SU-DHL-6 (cell line): ENCODE measurements at regions not wholly inside any gene's neighbourhood (a gene's known extent, or its start where the extent isn't known, plus 50 kb on each side); places are given as distances from the start of the nearest gene placed in this dataset.

Source experiments
- H2AFZ ChIP-seq: fragments of 200-600 bp; sonication (generic); 2 replicates; pipeline ENCODE4 v1.6.1; 2014; ENCODE audit warnings: low read depth, mild to moderate bottlenecking, moderate library complexity, mixed read lengths, antibody characterized with exemption, low read length; ENCODE audit not compliant: severe bottlenecking
- H3F3A ChIP-seq: fragments of 200-600 bp; shearing (Covaris generic); 2 replicates; pipeline ENCODE4 v1.6.0; 2016; ENCODE audit warnings: antibody characterized with exemption, mild to moderate bottlenecking; ENCODE audit not compliant: insufficient read depth
- H3K27ac ChIP-seq: fragments of 200-600 bp; sonication (generic); 2 replicates; pipeline ENCODE4 v1.5.1; 2016; ENCODE audit warnings: low read depth, mild to moderate bottlenecking, low read length, moderate library complexity, mixed read lengths
- H3K27me3 ChIP-seq: fragments of 200-600 bp; sonication (generic), shearing (Covaris generic); 2 replicates; pipeline ENCODE4 v1.6.0; 2014; ENCODE audit warnings: mild to moderate bottlenecking, low read length
- H3K36me3 ChIP-seq: fragments of 200-600 bp; sonication (generic); 2 replicates; pipeline ENCODE4 v1.6.1; 2014; ENCODE audit warnings: mild to moderate bottlenecking, low read length, mixed read lengths
- H3K4me2 ChIP-seq: fragments of 300-600, 200-600 bp; shearing (Covaris generic), sonication (generic); 2 replicates; pipeline ENCODE4 v1.6.0; 2014; ENCODE audit warnings: low read length, low read depth, mild to moderate bottlenecking; ENCODE audit not compliant: poor library complexity, severe bottlenecking
- H3K4me3 ChIP-seq: fragments of 200-600 bp; sonication (generic); 2 replicates; pipeline ENCODE4 v1.5.1; 2014; ENCODE audit warnings: antibody characterized with exemption, low read length, mild to moderate bottlenecking, mixed read lengths; ENCODE audit not compliant: insufficient read depth, poor library complexity, severe bottlenecking
- H3K79me2 ChIP-seq: fragments of 200-600 bp; sonication (generic); 2 replicates; pipeline ENCODE4 v1.6.1; 2014; ENCODE audit warnings: mild to moderate bottlenecking, low read length, moderate library complexity; ENCODE audit not compliant: insufficient read depth
- H3K9ac ChIP-seq: fragments of 200-600 bp; sonication (generic); 2 replicates; pipeline ENCODE4 v1.7.0; 2014; ENCODE audit warnings: mild to moderate bottlenecking, low read length
- H3K9me2 ChIP-seq: fragments of 200-600 bp; sonication (generic); replicated peaks from 2 replicates; pipeline ENCODE4 v1.6.1; 2014; ENCODE audit warnings: low read length; ENCODE audit not compliant: insufficient read depth
- H3K9me3 ChIP-seq: fragments of 200-600 bp; sonication (generic); 2 replicates; pipeline ENCODE4 v1.6.1; 2014; ENCODE audit warnings: low read length, mixed read lengths; ENCODE audit not compliant: insufficient read depth
- H4K20me1 ChIP-seq: fragments of 200-600 bp; sonication (generic); 2 replicates; pipeline ENCODE4 v1.6.1; 2014; ENCODE audit warnings: low read depth, mild to moderate bottlenecking, antibody characterized with exemption, low read length, moderate library complexity, mixed read lengths
- CTCF ChIP-seq: fragments of 200-600 bp; sonication (generic); IDR thresholded peaks from one replicate; pipeline ENCODE4 v1.5.1; 2017; ENCODE audit warnings: antibody characterized with exemption, mild to moderate bottlenecking, low read length, moderate library complexity; ENCODE audit not compliant: insufficient read depth, poor library complexity, severe bottlenecking
- EZH2phosphoT487 ChIP-seq: fragments of 200-600 bp; sonication (generic), shearing (Covaris generic); conservative IDR thresholded peaks from 2 replicates; pipeline ENCODE4 v1.6.1; 2018; ENCODE audit warnings: mild to moderate bottlenecking, antibody characterized with exemption, low read length, moderate library complexity, mixed read lengths

- no peaks in the 10 kb centered on the region for H3K79me2 ChIP-seq
- H3K4me2 ChIP-seq, result no peak overlapping the region
- H3K27me3 ChIP-seq, result no peaks in the 10 kb centered on the region
- no peak overlapping the region for H3K4me3 ChIP-seq
- H3K27ac ChIP-seq, result no peak overlapping the region
- H3K9ac ChIP-seq, result no peak overlapping the region
- H3K9me2 ChIP-seq, result no peaks in the 10 kb centered on the region
- no peaks in the 10 kb centered on the region for H3F3A ChIP-seq
- H3K9me3 ChIP-seq, result no peaks in the 10 kb centered on the region
- TF ChIP-seq EZH2phosphoT487, result no peak
- TF ChIP-seq CTCF, result no peak
- no peak overlapping the region for H2AFZ ChIP-seq
- H4K20me1 ChIP-seq, result no peaks in the 10 kb centered on the region
- H3K36me3 ChIP-seq, result no peaks in the 10 kb centered on the region
Observed at GRCh38 chr13:85544756-85545155, 254.5 kb downstream of the SLITRK6 start.

- Histone ChIP-seq H3K9ac (no peak overlapping the region), H2AFZ (no peak overlapping the region), H4K20me1 (no peaks in the 10 kb centered on the region), H3K9me2 (no peaks in the 10 kb centered on the region), H3K27ac (no peak overlapping the region), H3K4me2 (no peak overlapping the region), H3K36me3 (no peaks in the 10 kb centered on the region), H3K79me2 (no peaks in the 10 kb centered on the region), H3F3A (no peaks in the 10 kb centered on the region), H3K9me3 (no peaks in the 10 kb centered on the region), H3K4me3 (no peak overlapping the region), H3K27me3 (no peaks in the 10 kb centered on the region)
- TF ChIP-seq CTCF (no peak), EZH2phosphoT487 (no peak)
Observed at GRCh38 chr13:85543144-85543543, 256.1 kb downstream of the SLITRK6 start.

- H3K27me3 ChIP-seq, result no peaks in the 10 kb centered on the region
- H3K9me2 ChIP-seq, result no peaks in the 10 kb centered on the region
- H4K20me1 ChIP-seq, result no peaks in the 10 kb centered on the region
- H3K4me3 ChIP-seq, result no peak overlapping the region
- TF ChIP-seq CTCF (no peak), EZH2phosphoT487 (no peak)
- H3K9me3 ChIP-seq, result no peaks in the 10 kb centered on the region
- no peak overlapping the region for H3K27ac ChIP-seq
- H3K4me2 ChIP-seq, result no peak overlapping the region
- H3K79me2 ChIP-seq, result no peaks in the 10 kb centered on the region
- H3F3A ChIP-seq, result no peaks in the 10 kb centered on the region
- no peak overlapping the region for H2AFZ ChIP-seq
- H3K36me3 ChIP-seq, result no peaks in the 10 kb centered on the region
- no peak overlapping the region for H3K9ac ChIP-seq
Observed at GRCh38 chr13:85541476-85541875, 257.7 kb downstream of the SLITRK6 start.
